ENCODE measurements at regions not wholly inside any gene's neighbourhood (a gene's known extent, or its start where the extent isn't known, plus 50 kb on each side); places are given as distances from the start of the nearest gene placed in this dataset.

GRCh38 chr15:81083201-81083600 lies 50.9 kb upstream of the CFAP161 start:
- TF ChIP-seq CTCF (IDR thresholded peaks at IDR 0.05; ENCODE audit: low read depth, low read length) (no peak), POLR2A (IDR thresholded peaks at IDR 0.05; ENCODE audit: extremely low read depth, insufficient read length) (no peak), MAX (IDR thresholded peaks at IDR 0.05; ENCODE audit: low read depth, low read length) (no peak), MYC (IDR thresholded peaks at IDR 0.05; ENCODE audit: low read depth, low read length) (no peak)
- no peak overlapping the region for H3K4me3 ChIP-seq (ENCODE audit: low read depth, low read length)
- no peak for DNase-seq (ENCODE audit: low read depth)
